ENCODE measurements at regions not wholly inside any gene's neighbourhood (a gene's known extent, or its start where the extent isn't known, plus 50 kb on each side); places are given as distances from the start of the nearest gene placed in this dataset.

- no peak for DNase-seq (ENCODE audit: low read depth)
Observed at GRCh38 chr20:19807946-19808330, 49.9 kb downstream of the RIN2 start.

- DNase-seq (ENCODE audit: low read depth), result no peak
Observed at GRCh38 chr20:19808498-19808897, 50.4 kb downstream of the RIN2 start.

GRCh38 chr20:19809505-19809904 is 51.4 kb downstream of the RIN2 start:
- no peak for DNase-seq (ENCODE audit: low read depth)

- no peak for DNase-seq (ENCODE audit: low read depth)
Observed at GRCh38 chr20:19811231-19811630, 53.2 kb downstream of the RIN2 start.

- DNase-seq (ENCODE audit: low read depth), result no peak
Observed at GRCh38 chr20:19812056-19812455, 54.0 kb downstream of the RIN2 start.

- DNase-seq (ENCODE audit: low read depth), result no peak
Observed at GRCh38 chr20:19812696-19813095, 54.6 kb downstream of the RIN2 start.

- no peak for DNase-seq (ENCODE audit: low read depth)
Observed at GRCh38 chr20:19813846-19814640, 56.0 kb downstream of the RIN2 start.

- no peak for DNase-seq (ENCODE audit: low read depth)
Observed at GRCh38 chr20:19815553-19815991, 57.5 kb downstream of the RIN2 start.

GRCh38 chr20:19816386-19816785 is 58.3 kb downstream of the RIN2 start:
- no peak for DNase-seq (ENCODE audit: low read depth)

GRCh38 chr20:19817017-19817416 is 59.0 kb downstream of the RIN2 start:
- DNase-seq (ENCODE audit: low read depth), result no peak

- DNase-seq (ENCODE audit: low read depth), result no peak
Observed at GRCh38 chr20:19819149-19819548, 61.1 kb downstream of the RIN2 start.

GRCh38 chr20:19820555-19821211 is 62.6 kb downstream of the RIN2 start:
- DNase-seq (ENCODE audit: low read depth), result no peak

GRCh38 chr20:19821606-19822005 is 63.5 kb downstream of the RIN2 start:
- DNase-seq (ENCODE audit: low read depth), result no peak

- no peak for DNase-seq (ENCODE audit: low read depth)
Observed at GRCh38 chr20:19823216-19823615, 65.2 kb downstream of the RIN2 start.

GRCh38 chr20:19823971-19824370 is 65.9 kb downstream of the RIN2 start:
- no peak for DNase-seq (ENCODE audit: low read depth)

GRCh38 chr20:19824861-19825260 is 66.8 kb downstream of the RIN2 start:
- DNase-seq (ENCODE audit: low read depth), result no peak

- DNase-seq (ENCODE audit: low read depth), result no peak
Observed at GRCh38 chr20:19826179-19826914, 68.3 kb downstream of the RIN2 start.

- DNase-seq (ENCODE audit: low read depth), result no peak
Observed at GRCh38 chr20:19827818-19828217, 69.8 kb downstream of the RIN2 start.

- DNase-seq (ENCODE audit: low read depth), result peak; percentile 12
Observed at GRCh38 chr20:19828232-19828631, 70.2 kb downstream of the RIN2 start.

GRCh38 chr20:19830211-19830785 is 72.2 kb downstream of the RIN2 start:
- no peak for DNase-seq (ENCODE audit: low read depth)

GRCh38 chr20:19832875-19833274 is 74.8 kb downstream of the RIN2 start:
- peak; percentile 14 for DNase-seq (ENCODE audit: low read depth)

GRCh38 chr20:19833395-19833794 is 75.3 kb downstream of the RIN2 start:
- no peak for DNase-seq (ENCODE audit: low read depth)

- DNase-seq (ENCODE audit: low read depth), result no peak
Observed at GRCh38 chr20:19834287-19834686, 76.2 kb downstream of the RIN2 start.
